Vagina (tissue), 2 donors: ENCODE measurements at regions not wholly inside any gene's neighbourhood (a gene's known extent, or its start where the extent isn't known, plus 50 kb on each side); places are given as distances from the start of the nearest gene placed in this dataset.

Source experiments
- DNase-seq, 2 donors: peaks; one replicate each; pipeline ENCODE4 v3.0.0-alpha.2; 2017; ENCODE audit errors: extremely low spot score in 2 of 2
- H3K27ac ChIP-seq: fragments of 200-600 bp; sonication (generic); one replicate; pipeline ENCODE4 v1.5.1; 2019
- H3K27me3 ChIP-seq: fragments of 200-600 bp; sonication (generic); one replicate; pipeline ENCODE4 v1.5.1; 2019
- H3K36me3 ChIP-seq, 2 donors: fragments of 200-600 bp; sonication (generic); one replicate each; pipeline ENCODE4 v1.5.1; 2017 to 2019
- H3K4me1 ChIP-seq: fragments of 200-600 bp; sonication (generic); one replicate; pipeline ENCODE4 v1.5.1; 2019
- H3K4me3 ChIP-seq, 2 donors: fragments of 200-600 bp; sonication (generic); 1 replicate in 1 of 2; 2 replicates in 1 of 2; pipeline ENCODE4 v1.5.1; 2016 to 2019
- H3K9me3 ChIP-seq: fragments of 200-600 bp; sonication (generic); one replicate; pipeline ENCODE4 v1.5.1; 2019
- POLR2A ChIP-seq, 2 donors: fragments of 450-650 bp; IDR thresholded peaks; one replicate each; pipeline ENCODE4 v1.6.1; 2017; ENCODE audit warnings: antibody characterized with exemption in 2 of 2, mild to moderate bottlenecking in 2 of 2, moderate library complexity in 2 of 2
- POLR2AphosphoS5 ChIP-seq, 2 donors: sonication (generic); formaldehyde crosslinking; IDR thresholded peaks; one replicate each; pipeline ENCODE4 v1.9.0; 2017; ENCODE audit warnings: antibody characterized with exemption in 2 of 2, mild to moderate bottlenecking in 2 of 2, low read depth in 1 of 2; ENCODE audit not compliant: insufficient read depth in 1 of 2
- intact Hi-C: fragments of 100-400 bp; cut with DNase I; formaldehyde crosslinking; loops from one replicate; pipeline ENCODE4 v1.15.1; 2023
- TF ChIP-seq, protein P1 (sequence below), 3 experiments: fragments of 450-650 bp in 2 of 3; fragments of 200-600 bp in 1 of 3; sonication (generic) in 1 of 3; IDR thresholded peaks; one replicate each; pipeline ENCODE4 v1.5.1; 2017 to 2019; ENCODE audit warnings: antibody characterized with exemption in 3 of 3, mild to moderate bottlenecking in 2 of 3, moderate library complexity in 2 of 3

- Histone ChIP-seq H3K4me1 (peaks cover 12% of the 10 kb centered on the region), H3K27ac (no peak overlapping the region), H3K27me3 (no peaks in the 10 kb centered on the region), H3K9me3 (no peaks in the 10 kb centered on the region), H3K36me3 (no peaks in the 10 kb centered on the region), H3K4me3 (no peak overlapping the region)
- TF ChIP-seq POLR2AphosphoS5 (IDR thresholded peaks at IDR 0.05; ENCODE audit: insufficient read depth in 1 of 2, low read depth in 1 of 2) (no peak), POLR2A (IDR thresholded peaks at IDR 0.05) (no peak)
- TF ChIP-seq, protein P1, sequence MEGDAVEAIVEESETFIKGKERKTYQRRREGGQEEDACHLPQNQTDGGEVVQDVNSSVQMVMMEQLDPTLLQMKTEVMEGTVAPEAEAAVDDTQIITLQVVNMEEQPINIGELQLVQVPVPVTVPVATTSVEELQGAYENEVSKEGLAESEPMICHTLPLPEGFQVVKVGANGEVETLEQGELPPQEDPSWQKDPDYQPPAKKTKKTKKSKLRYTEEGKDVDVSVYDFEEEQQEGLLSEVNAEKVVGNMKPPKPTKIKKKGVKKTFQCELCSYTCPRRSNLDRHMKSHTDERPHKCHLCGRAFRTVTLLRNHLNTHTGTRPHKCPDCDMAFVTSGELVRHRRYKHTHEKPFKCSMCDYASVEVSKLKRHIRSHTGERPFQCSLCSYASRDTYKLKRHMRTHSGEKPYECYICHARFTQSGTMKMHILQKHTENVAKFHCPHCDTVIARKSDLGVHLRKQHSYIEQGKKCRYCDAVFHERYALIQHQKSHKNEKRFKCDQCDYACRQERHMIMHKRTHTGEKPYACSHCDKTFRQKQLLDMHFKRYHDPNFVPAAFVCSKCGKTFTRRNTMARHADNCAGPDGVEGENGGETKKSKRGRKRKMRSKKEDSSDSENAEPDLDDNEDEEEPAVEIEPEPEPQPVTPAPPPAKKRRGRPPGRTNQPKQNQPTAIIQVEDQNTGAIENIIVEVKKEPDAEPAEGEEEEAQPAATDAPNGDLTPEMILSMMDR (IDR thresholded peaks at IDR 0.05) = no peak
- intact Hi-C loops = no loop called here
- no peak for DNase-seq
These were observed 375.4 kb downstream of the DDX10 start for GRCh38 chr11:109040303-109040702.

DNA sequence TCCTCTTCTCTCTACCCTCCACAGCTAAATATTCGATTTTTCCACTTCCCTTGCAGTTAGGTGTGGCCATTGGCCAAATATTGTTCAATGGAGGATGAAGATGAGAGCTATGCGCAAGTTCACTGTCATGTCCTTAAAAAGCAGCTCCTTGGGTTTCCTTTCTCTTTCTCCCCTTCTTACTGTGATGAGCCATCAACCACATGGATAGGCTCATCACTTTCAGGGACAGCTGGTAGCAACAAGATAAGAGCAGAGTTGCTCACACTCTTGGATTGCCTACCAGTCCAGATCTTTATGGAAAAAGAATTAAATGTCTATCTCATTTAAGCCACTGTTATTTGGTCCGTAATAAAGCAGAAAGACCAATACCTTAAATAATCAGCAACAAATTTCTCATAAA, 377.0 kb downstream of the DDX10 start:
- no peaks in the 10 kb centered on the region for H3K9me3 ChIP-seq
- H3K36me3 ChIP-seq = no peaks in the 10 kb centered on the region
- H3K27me3 ChIP-seq = no peaks in the 10 kb centered on the region
- H3K4me1 ChIP-seq = peaks cover 12% of the 10 kb centered on the region
- no peak overlapping the region for H3K27ac ChIP-seq
- no peak for TF ChIP-seq POLR2A (IDR thresholded peaks at IDR 0.05)
- no peak for TF ChIP-seq POLR2AphosphoS5 (IDR thresholded peaks at IDR 0.05; ENCODE audit: insufficient read depth in 1 of 2, low read depth in 1 of 2)
- TF ChIP-seq, protein P1 (IDR thresholded peaks at IDR 0.05) = no peak
- intact Hi-C loops = no loop called here
- DNase-seq = no peak
- H3K4me3 ChIP-seq = no peak overlapping the region

DNA sequence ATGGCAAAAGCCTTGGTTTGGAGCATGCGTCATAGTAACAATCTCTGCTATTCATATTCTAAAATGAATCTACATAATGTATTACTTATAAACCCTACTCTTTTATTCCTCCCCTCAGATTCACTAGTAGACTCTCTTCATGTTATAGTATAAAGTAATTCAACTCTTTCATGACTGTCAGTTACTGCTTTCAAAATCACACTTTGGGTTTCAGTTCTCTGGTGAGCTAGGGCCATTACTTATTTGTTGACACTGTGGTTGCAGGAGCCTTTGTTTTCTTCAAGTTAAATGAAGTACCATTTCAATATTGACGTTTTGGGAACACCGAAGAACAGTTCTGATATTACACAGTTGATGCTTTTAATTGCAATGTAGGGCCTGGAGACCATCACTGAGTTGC, 378.4 kb downstream of the DDX10 start:
- no peaks in the 10 kb centered on the region for H3K9me3 ChIP-seq
- H3K4me1 ChIP-seq = peaks cover 8% of the 10 kb centered on the region
- no peaks in the 10 kb centered on the region for H3K36me3 ChIP-seq
- no peaks in the 10 kb centered on the region for H3K27me3 ChIP-seq
- no peak for TF ChIP-seq POLR2AphosphoS5 (IDR thresholded peaks at IDR 0.05; ENCODE audit: insufficient read depth in 1 of 2, low read depth in 1 of 2)
- TF ChIP-seq POLR2A (IDR thresholded peaks at IDR 0.05) = no peak
- TF ChIP-seq, protein P1 (IDR thresholded peaks at IDR 0.05) = no peak
- intact Hi-C loops = no loop called here
- no peak for DNase-seq
- no peak overlapping the region for H3K27ac ChIP-seq
- H3K4me3 ChIP-seq = no peak overlapping the region

DNA sequence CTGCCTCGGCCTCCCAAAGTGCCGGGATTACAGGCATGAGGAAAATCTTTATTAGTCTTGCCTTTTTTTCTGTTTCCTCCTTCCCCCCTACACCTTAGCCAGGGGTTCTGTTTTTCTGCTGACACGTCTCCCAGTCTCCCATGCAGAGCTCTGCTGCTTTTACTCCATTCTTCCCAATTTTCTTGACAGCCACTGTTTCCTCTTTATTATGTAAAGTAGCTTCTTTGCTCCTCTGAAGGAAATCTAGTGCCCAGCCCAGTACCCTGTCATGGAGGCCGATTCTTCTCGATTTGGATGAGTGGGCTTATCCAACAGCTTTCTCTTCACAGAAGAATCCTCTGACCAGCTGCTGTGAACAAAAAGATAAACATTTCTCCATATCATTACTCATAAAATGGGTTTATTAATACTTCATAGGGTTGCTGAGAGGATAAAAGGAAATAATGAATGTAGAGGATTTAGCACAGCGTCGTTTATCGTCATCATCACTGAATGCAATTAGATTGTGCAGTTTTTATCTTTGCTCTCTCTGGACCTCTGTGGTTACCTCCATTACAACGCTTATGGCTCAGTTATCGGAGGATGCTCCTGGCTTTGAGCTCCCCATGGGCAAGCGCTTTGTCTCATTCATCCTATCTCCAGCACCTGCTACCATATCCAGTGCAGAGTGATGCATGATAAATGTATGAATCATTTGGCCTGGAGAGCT, 375.6 kb upstream of the C11orf87 start:
- TF ChIP-seq POLR2A (IDR thresholded peaks at IDR 0.05) (no peak), POLR2AphosphoS5 (IDR thresholded peaks at IDR 0.05; ENCODE audit: insufficient read depth in 1 of 2, low read depth in 1 of 2) (no peak)
- TF ChIP-seq, protein P1 (IDR thresholded peaks at IDR 0.05) = no peak
- Histone ChIP-seq H3K27me3 (no peaks in the 10 kb centered on the region), H3K4me1 (no peaks in the 10 kb centered on the region), H3K27ac (no peak overlapping the region), H3K4me3 (no peak overlapping the region), H3K9me3 (no peaks in the 10 kb centered on the region), H3K36me3 (no peaks in the 10 kb centered on the region)
- intact Hi-C loops = no loop called here
- DNase-seq = no peak

DNA sequence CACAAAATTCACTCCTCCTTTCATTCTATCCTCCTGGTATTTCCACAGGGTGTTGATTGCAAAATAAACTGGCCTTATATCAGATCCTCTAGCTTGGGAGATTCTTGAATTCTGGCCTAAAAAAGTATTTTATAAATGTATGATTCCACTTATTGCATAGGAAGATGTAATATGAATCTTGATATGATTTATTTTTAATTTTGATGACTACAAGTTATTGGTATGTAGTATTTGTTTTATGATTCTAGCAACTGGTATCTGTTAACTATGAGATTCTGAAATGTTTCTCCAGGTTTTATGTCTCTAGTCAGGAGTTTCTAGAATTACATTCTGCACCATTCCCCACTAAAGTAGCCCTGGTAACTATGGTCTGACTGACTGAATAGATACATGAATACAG, 373.9 kb upstream of the C11orf87 start:
- no peaks in the 10 kb centered on the region for H3K4me1 ChIP-seq
- no peaks in the 10 kb centered on the region for H3K9me3 ChIP-seq
- H3K36me3 ChIP-seq = no peaks in the 10 kb centered on the region
- no peak for TF ChIP-seq POLR2AphosphoS5 (IDR thresholded peaks at IDR 0.05; ENCODE audit: insufficient read depth in 1 of 2, low read depth in 1 of 2)
- TF ChIP-seq POLR2A (IDR thresholded peaks at IDR 0.05) = no peak
- TF ChIP-seq, protein P1 (IDR thresholded peaks at IDR 0.05) = no peak
- intact Hi-C loops = no loop called here
- H3K27ac ChIP-seq = no peak overlapping the region
- H3K4me3 ChIP-seq = no peak overlapping the region
- DNase-seq = no peak
- no peaks in the 10 kb centered on the region for H3K27me3 ChIP-seq
